AG09319 (cell line): ENCODE measurements at regions not wholly inside any gene's neighbourhood (a gene's known extent, or its start where the extent isn't known, plus 50 kb on each side); places are given as distances from the start of the nearest gene placed in this dataset.

Experiments
- DNase-seq: peaks from one replicate; pipeline ENCODE4 v3.0.0-alpha.2; 2010; ENCODE audit warnings: low read depth; ENCODE audit errors: extremely low read depth
- TF ChIP-seq, protein P1 (sequence below): IDR thresholded peaks from 2 replicates; pipeline ENCODE4 v1.5.1; 2011; ENCODE audit warnings: low read depth, mild to moderate bottlenecking, inconsistent platforms, low read length, moderate library complexity

DNA sequence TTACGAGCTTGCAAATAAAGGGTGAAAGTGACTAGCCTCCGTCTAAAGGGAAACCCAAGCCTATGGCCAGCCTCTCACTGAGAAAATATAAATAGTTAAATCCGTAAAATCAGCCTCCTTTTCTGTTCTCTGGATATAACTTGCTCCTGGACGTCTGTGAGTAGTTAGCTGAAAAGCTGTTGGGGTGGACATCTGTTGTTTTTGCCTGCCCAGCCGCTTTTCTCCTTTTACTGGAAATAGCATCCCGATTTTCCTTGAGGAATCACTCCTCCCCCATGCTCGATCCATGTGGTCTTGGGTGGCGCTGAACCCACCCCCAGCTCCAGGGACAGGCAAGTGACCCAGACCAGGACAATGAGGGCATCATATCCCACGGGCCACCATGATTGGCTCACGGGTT, 291.5 kb upstream of the ZNF507 start:
- TF ChIP-seq, protein P1, sequence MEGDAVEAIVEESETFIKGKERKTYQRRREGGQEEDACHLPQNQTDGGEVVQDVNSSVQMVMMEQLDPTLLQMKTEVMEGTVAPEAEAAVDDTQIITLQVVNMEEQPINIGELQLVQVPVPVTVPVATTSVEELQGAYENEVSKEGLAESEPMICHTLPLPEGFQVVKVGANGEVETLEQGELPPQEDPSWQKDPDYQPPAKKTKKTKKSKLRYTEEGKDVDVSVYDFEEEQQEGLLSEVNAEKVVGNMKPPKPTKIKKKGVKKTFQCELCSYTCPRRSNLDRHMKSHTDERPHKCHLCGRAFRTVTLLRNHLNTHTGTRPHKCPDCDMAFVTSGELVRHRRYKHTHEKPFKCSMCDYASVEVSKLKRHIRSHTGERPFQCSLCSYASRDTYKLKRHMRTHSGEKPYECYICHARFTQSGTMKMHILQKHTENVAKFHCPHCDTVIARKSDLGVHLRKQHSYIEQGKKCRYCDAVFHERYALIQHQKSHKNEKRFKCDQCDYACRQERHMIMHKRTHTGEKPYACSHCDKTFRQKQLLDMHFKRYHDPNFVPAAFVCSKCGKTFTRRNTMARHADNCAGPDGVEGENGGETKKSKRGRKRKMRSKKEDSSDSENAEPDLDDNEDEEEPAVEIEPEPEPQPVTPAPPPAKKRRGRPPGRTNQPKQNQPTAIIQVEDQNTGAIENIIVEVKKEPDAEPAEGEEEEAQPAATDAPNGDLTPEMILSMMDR, result no peak
- DNase-seq, result no peak

DNA sequence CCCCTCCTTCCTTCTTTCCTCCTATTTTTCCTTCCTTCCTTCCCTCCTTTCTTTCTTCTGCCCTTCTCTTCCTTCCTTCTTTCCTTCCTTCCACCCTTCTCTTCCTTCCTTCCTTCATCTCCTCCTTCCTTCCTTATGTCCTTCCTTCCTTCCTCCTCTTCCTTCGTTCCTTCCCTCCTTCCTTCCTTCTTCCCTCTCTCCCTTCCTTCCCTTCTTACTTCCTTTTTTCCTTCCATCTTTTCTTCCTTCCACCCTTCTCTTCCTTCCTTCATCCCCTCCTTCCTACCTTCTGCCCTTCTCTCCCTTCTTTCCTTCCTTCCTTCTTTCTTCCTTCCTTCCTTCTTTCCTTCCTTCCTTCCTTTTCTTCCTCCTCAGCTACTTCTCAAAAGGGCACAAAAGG, 287.3 kb upstream of the ZNF507 start:
- DNase-seq, result no peak
- TF ChIP-seq, protein P1, result no peak

DNA sequence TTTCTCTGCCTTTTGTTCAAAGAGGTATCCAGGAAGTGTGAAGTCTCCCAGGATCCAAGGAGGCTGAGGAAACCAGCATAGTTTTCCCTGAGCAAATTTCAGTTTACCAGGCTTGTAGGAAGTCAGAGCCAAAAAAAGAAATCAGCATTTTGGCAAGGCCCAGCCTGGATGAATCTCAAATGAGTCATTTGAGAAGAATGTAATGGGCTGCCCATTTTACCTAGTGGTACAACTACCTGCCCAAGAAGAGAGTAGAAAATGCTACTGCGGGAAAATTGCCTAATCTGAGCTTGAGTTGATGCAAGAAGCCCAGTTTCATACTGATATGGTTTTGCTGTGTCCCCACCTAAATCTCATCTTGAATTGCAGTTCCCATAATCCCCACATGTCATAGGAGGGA, 284.1 kb upstream of the ZNF507 start:
- TF ChIP-seq, protein P1, result no peak
- no peak for DNase-seq

DNA sequence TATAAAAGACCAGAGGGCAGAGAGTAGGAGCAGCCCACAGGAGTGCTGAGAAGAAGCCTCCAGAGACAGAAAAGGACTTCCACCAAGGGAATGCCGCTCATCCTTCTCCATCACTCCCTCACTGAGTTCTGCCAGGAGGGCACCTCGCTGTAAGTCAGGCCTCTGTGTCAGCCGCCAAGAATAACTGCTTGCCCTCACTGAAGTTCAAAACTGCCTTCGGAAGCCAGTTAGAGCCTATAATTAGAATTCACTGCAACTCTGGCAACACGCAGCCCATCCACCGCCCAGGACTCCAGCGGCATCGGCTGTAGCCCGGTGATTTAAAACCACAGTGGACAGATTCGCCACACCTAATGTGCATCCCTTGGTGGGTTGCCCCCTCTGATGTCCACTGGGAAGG, 281.8 kb upstream of the ZNF507 start:
- DNase-seq, result no peak
- TF ChIP-seq, protein P1, result no peak

DNA sequence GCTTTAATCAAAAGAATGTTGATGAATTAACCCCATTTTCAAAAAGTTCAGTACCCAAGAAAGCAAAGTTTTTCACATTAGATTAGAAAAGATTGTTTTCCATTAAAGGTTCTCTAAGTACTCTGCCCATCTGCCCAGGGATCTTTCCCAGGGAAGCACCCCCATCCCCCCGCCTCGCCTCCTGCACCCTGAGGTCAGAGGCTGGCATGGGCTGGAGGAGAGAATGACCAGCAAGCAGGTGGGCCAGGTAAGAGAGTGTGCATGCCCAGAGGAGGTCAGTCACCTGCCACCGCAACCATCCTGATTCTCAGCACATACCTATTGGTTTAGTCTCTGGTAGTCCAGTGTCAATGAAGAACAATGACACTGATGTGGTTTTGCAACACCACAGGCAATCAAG, 279.4 kb upstream of the ZNF507 start:
- DNase-seq, result no peak

DNA sequence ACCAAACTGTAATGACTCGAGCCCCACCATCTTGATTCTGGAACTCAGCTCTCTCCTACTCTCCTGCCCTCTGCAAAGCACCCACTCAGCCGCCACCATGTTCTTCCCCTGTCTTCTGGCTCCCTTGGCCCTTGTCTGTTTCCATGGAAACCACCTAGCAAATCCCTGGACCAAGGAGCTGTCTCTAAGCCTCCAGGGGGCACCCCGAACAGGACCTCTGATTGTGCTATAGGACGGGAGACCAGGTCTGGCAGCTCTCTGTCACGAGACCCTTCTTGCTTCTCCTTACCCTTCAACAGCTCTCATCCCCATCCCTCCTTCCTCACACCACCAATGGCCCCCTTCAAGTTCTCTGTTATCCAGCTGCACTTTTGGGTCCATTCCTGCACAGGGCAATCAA, 277.7 kb upstream of the ZNF507 start:
- TF ChIP-seq, protein P1, result no peak

More for the DNA sequence above, 279.4 kb upstream of the ZNF507 start:
- TF ChIP-seq, protein P1, result no peak

DNA sequence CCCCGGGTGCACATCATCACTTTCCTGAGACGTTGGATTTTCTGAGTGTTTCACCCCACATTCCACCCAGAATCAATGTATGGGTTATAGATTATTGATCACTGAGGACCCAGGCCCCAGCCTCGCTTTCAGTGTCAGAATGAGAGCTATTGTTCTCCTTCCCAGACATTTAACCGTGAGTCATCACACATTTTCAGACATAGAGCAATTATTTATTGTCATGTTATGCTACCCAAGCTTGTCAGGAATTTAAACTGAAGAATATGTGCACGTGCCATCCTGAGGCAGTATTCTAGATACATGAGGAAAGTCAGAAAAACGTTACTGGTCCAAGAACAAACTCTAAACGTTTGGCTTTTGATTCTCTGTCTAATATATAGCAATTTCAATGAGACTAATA, 276.6 kb upstream of the ZNF507 start:
- no peak for DNase-seq
- TF ChIP-seq, protein P1, result no peak

More for the DNA sequence above, 277.7 kb upstream of the ZNF507 start:
- DNase-seq, result no peak
